MM.1S (cell line): ENCODE measurements at regions not wholly inside any gene's neighbourhood (a gene's known extent, or its start where the extent isn't known, plus 50 kb on each side); places are given as distances from the start of the nearest gene placed in this dataset.

ENCODE experiments used
- DNase-seq: peaks from one replicate; pipeline ENCODE4 v3.0.0-alpha.2; 2015
- H2AFZ ChIP-seq: fragments of 300-600 bp; sonication (generic); 2 replicates; pipeline ENCODE4 v1.6.0; 2016; ENCODE audit warnings: antibody characterized with exemption, low read length
- H3F3A ChIP-seq: fragments of 300-600 bp; sonication (generic); 2 replicates; pipeline ENCODE4 v1.6.1; 2016; ENCODE audit warnings: mild to moderate bottlenecking, antibody characterized with exemption, low read length, moderate library complexity, mixed read lengths; ENCODE audit not compliant: insufficient read depth
- H3K27ac ChIP-seq: fragments of 300-600 bp; sonication (generic); 2 replicates; pipeline ENCODE4 v1.5.1; 2016; ENCODE audit warnings: mild to moderate bottlenecking, low read length
- H3K27me3 ChIP-seq: fragments of 300-600 bp; sonication (generic); replicated peaks from 2 replicates; pipeline ENCODE4 v1.6.0; 2016; ENCODE audit warnings: low read length; ENCODE audit not compliant: insufficient read depth
- H3K36me3 ChIP-seq: fragments of 300-600 bp; sonication (generic); replicated peaks from 2 replicates; pipeline ENCODE4 v1.6.1; 2016; ENCODE audit warnings: mild to moderate bottlenecking, low read length, mixed read lengths; ENCODE audit not compliant: insufficient read depth
- H3K4me1 ChIP-seq: fragments of 300-600 bp; sonication (generic); 2 replicates; pipeline ENCODE4 v1.6.1; 2016; ENCODE audit warnings: low read length, mixed read lengths
- H3K4me2 ChIP-seq: fragments of 300-600 bp; sonication (generic); 2 replicates; pipeline ENCODE4 v1.6.0; 2016; ENCODE audit warnings: low read depth, low read length
- H3K4me3 ChIP-seq: fragments of 300-600 bp; sonication (generic); 2 replicates; pipeline ENCODE4 v1.5.1; 2016; ENCODE audit warnings: low read length, mixed read lengths
- H3K79me2 ChIP-seq: fragments of 300-600 bp; sonication (generic); 2 replicates; pipeline ENCODE4 v1.6.1; 2016; ENCODE audit warnings: mixed run types, low read length, mixed read lengths
- H3K9ac ChIP-seq: fragments of 300-600 bp; sonication (generic); 2 replicates; pipeline ENCODE4 v1.6.1; 2016; ENCODE audit warnings: low read length, mixed read lengths
- H3K9me2 ChIP-seq: fragments of 300-600 bp; sonication (generic); replicated peaks from 2 replicates; pipeline ENCODE4 v1.6.1; 2016; ENCODE audit warnings: mild to moderate bottlenecking, low read length, mixed read lengths; ENCODE audit not compliant: insufficient read depth
- H3K9me3 ChIP-seq: fragments of 300-600 bp; sonication (generic); replicated peaks from 2 replicates; pipeline ENCODE4 v1.6.1; 2016; ENCODE audit warnings: mild to moderate bottlenecking, low read length, mixed read lengths; ENCODE audit not compliant: insufficient read depth
- H4K20me1 ChIP-seq: fragments of 300-600 bp; sonication (generic); 2 replicates; pipeline ENCODE4 v1.6.1; 2016; ENCODE audit warnings: mild to moderate bottlenecking, low read length, moderate library complexity, mixed read lengths; ENCODE audit not compliant: insufficient read depth
- CTCF ChIP-seq: fragments of 300-600 bp; sonication (generic); IDR thresholded peaks from 2 replicates; pipeline ENCODE4 v1.5.1; 2016; ENCODE audit warnings: antibody characterized with exemption, low read length, mixed read lengths
- EZH2 ChIP-seq: fragments of 300-600 bp; sonication (generic); optimal IDR thresholded peaks from 2 replicates; pipeline ENCODE3; 2017; ENCODE audit warnings: low read depth, mild to moderate bottlenecking, antibody characterized with exemption, low read length, mixed read lengths
- EZH2phosphoT487 ChIP-seq: fragments of 300-600 bp; sonication (generic); IDR thresholded peaks from 2 replicates; pipeline ENCODE4 v1.6.1; 2018; ENCODE audit warnings: antibody characterized with exemption, low read length

- no peaks in the 10 kb centered on the region for H3K36me3 ChIP-seq
- no peak for DNase-seq
- no peaks in the 10 kb centered on the region for H3K9me3 ChIP-seq
- TF ChIP-seq EZH2phosphoT487 = no peak
- TF ChIP-seq CTCF = no peak
- TF ChIP-seq EZH2 = no peak
- no peaks in the 10 kb centered on the region for H3K9me2 ChIP-seq
- H3K27ac ChIP-seq = no peak overlapping the region
- peaks cover 7% of the 10 kb centered on the region for H3K4me1 ChIP-seq
- no peaks in the 10 kb centered on the region for H4K20me1 ChIP-seq
- H3K4me2 ChIP-seq = no peak overlapping the region
- H3F3A ChIP-seq = peaks cover 13% of the 10 kb centered on the region
- no peaks in the 10 kb centered on the region for H3K79me2 ChIP-seq
- peaks cover 13% of the 10 kb centered on the region; the same call in 1 of the 2 replicates for H3K27me3 ChIP-seq
- no peak overlapping the region for H2AFZ ChIP-seq
- H3K4me3 ChIP-seq = no peak overlapping the region
- H3K9ac ChIP-seq = no peak overlapping the region
Observed at GRCh38 chr1:195193134-195193533, 1415.1 kb downstream of the KCNT2 start.

- Histone ChIP-seq H3F3A (no peaks in the 10 kb centered on the region), H3K9ac (no peak overlapping the region), H3K9me2 (no peaks in the 10 kb centered on the region), H3K9me3 (no peaks in the 10 kb centered on the region), H3K27ac (no peak overlapping the region), H3K27me3 (no peaks in the 10 kb centered on the region; the same call in 1 of the 2 replicates), H3K36me3 (no peaks in the 10 kb centered on the region), H3K4me2 (no peak overlapping the region), H3K79me2 (no peaks in the 10 kb centered on the region), H3K4me1 (no peaks in the 10 kb centered on the region), H4K20me1 (no peaks in the 10 kb centered on the region), H3K4me3 (no peak overlapping the region), H2AFZ (no peak overlapping the region)
- no peak for TF ChIP-seq CTCF
- no peak for DNase-seq
Observed at GRCh38 chr1:195188821-195189220, 1419.4 kb downstream of the KCNT2 start.

GRCh38 chr1:195186544-195186943 is 1421.7 kb downstream of the KCNT2 start:
- no peaks in the 10 kb centered on the region for H3F3A ChIP-seq
- H3K4me1 ChIP-seq = no peaks in the 10 kb centered on the region
- H3K4me2 ChIP-seq = no peak overlapping the region
- no peak overlapping the region for H3K27ac ChIP-seq
- no peak for DNase-seq
- no peak overlapping the region for H3K4me3 ChIP-seq
- H4K20me1 ChIP-seq = no peaks in the 10 kb centered on the region
- no peaks in the 10 kb centered on the region for H3K9me3 ChIP-seq
- H3K79me2 ChIP-seq = no peaks in the 10 kb centered on the region
- H3K9ac ChIP-seq = no peak overlapping the region
- no peaks in the 10 kb centered on the region for H3K36me3 ChIP-seq
- H3K9me2 ChIP-seq = no peaks in the 10 kb centered on the region
- no peaks in the 10 kb centered on the region for H3K27me3 ChIP-seq
- TF ChIP-seq EZH2 = no peak
- TF ChIP-seq EZH2phosphoT487 = no peak
- TF ChIP-seq CTCF = no peak
- H2AFZ ChIP-seq = no peak overlapping the region
